Mucosa of descending colon (tissue), 3 donors: ENCODE measurements at regions not wholly inside any gene's neighbourhood (a gene's known extent, or its start where the extent isn't known, plus 50 kb on each side); places are given as distances from the start of the nearest gene placed in this dataset.

ENCODE experiments used
- ATAC-seq: fragments of 200-7000 bp; cut with Tn5 transposase; one replicate; pipeline ENCODE4 v1.9.1; 2020; ENCODE audit warnings: mild to moderate bottlenecking, moderate library complexity
- DNase-seq, 3 donors: peaks; one replicate each; pipeline ENCODE4 v3.0.0-alpha.2; 2020
- H3K36me3 ChIP-seq: fragments of 200-600 bp; one replicate; pipeline ENCODE4 v1.8.0; 2021; ENCODE audit warnings: low read depth, mild to moderate bottlenecking
- H3K4me1 ChIP-seq: fragments of 200-600 bp; one replicate; pipeline ENCODE4 v1.8.0; 2021; ENCODE audit warnings: low read depth, mild to moderate bottlenecking
- H3K4me3 ChIP-seq: fragments of 200-600 bp; one replicate; pipeline ENCODE4 v1.8.0; 2021; ENCODE audit warnings: mild to moderate bottlenecking
- H3K9me3 ChIP-seq: fragments of 200-600 bp; one replicate; pipeline ENCODE4 v1.8.0; 2021; ENCODE audit warnings: mild to moderate bottlenecking
- CTCF ChIP-seq: fragments of 200-600 bp; IDR thresholded peaks from one replicate; pipeline ENCODE4 v1.8.0; 2022; ENCODE audit warnings: antibody characterized with exemption, mild to moderate bottlenecking
- intact Hi-C, 2 donors: fragments of 100-400 bp; cut with DNase I in 1 of 2; cut with micrococcal nuclease in 1 of 2; formaldehyde crosslinking; loops; one replicate each; pipeline versions ENCODE4 v1.11.0 to v1.11.1; 2022; cut with DNase I, micrococcal nuclease
- donor health status: DM: no; HTN: no; CAD: no; lungs with moderate emphysema.
- donor health status: DM: no; HTN: no; CAD: no.
- donor health status: DM: no; HTN: yes; CAD: no.

DNA sequence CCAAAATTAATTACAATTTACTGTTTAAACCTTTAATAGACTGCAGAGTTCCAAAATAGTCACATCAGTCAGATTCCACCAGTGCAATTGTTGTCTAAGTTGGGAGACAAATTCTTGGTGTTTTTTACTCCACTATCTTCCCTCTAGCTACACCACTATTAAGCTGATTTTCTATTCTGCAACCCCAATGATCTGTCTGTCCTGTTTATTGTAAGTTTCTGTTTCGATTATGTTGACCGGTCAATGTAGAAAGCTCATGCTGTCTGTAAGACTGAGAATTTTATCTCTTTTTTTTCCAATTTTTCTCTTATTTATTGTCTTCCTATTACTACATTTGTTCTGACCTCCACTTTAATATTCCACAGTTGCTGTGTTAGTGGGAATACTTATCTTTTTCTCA is 557.5 kb downstream of the SH2D4B start:
- Histone ChIP-seq H3K9me3 (no peaks in the 10 kb centered on the region), H3K36me3 (no peaks in the 10 kb centered on the region), H3K4me3 (no peak overlapping the region), H3K4me1 (no peaks in the 10 kb centered on the region)
- intact Hi-C loops, result no loop called here
- no peak for TF ChIP-seq CTCF
- DNase-seq (no peak), ATAC-seq (no peak)

GRCh38 chr10:81096558-81096957 is 558.9 kb downstream of the SH2D4B start:
- no peak for TF ChIP-seq CTCF
- Histone ChIP-seq H3K36me3 (no peaks in the 10 kb centered on the region), H3K9me3 (no peaks in the 10 kb centered on the region), H3K4me1 (no peaks in the 10 kb centered on the region), H3K4me3 (no peak overlapping the region)
- intact Hi-C loops, result no loop called here
- no peak for DNase-seq
- no peak for ATAC-seq

DNA sequence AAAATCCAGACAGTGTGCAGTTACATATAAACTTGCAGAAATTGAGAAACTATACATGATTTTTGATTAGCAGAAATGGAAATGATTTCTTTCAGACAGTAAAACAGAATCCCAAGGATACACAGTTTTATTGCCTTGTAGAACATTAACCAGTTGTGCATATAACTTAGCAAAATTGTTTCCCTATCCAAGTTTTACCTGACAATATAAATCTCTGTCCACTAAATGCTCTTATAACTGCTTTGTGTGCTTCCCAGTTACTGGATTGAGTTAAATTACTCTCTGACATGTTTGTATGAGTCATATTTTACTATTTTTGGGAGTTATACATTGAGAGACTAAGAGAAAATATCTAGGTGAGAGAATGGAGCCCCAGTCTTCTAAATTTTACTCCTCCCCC is 563.4 kb downstream of the SH2D4B start:
- Histone ChIP-seq H3K4me3 (no peak overlapping the region), H3K4me1 (no peaks in the 10 kb centered on the region), H3K9me3 (no peaks in the 10 kb centered on the region), H3K36me3 (no peaks in the 10 kb centered on the region)
- ATAC-seq, result peak; percentile 78
- no peak for DNase-seq
- no peak for TF ChIP-seq CTCF
- intact Hi-C loops, result no loop called here

DNA sequence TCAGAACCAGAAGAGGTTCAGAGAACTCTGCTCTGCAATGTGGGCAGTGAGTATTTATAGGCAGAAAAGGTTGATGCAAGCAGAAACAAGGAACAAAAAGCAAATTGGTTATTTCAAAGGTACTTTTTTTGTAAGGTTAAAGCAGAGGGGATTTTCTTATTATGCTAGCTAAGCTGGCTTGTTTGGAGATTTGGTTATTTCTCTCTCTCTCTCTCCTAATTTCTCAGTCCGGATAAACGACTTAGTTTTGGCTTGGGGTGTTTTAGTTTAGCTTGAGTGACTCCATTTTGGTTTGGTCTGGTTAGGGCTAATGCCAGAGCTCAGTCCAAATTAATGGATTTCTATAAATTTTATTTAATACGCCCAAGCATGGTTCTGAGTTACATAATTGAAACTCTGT is 566.8 kb downstream of the SH2D4B start:
- ATAC-seq, result no peak
- Histone ChIP-seq H3K9me3 (no peaks in the 10 kb centered on the region), H3K36me3 (no peaks in the 10 kb centered on the region), H3K4me1 (no peaks in the 10 kb centered on the region), H3K4me3 (no peak overlapping the region)
- TF ChIP-seq CTCF, result no peak
- no peak for DNase-seq
- intact Hi-C loops, result no loop called here

DNA sequence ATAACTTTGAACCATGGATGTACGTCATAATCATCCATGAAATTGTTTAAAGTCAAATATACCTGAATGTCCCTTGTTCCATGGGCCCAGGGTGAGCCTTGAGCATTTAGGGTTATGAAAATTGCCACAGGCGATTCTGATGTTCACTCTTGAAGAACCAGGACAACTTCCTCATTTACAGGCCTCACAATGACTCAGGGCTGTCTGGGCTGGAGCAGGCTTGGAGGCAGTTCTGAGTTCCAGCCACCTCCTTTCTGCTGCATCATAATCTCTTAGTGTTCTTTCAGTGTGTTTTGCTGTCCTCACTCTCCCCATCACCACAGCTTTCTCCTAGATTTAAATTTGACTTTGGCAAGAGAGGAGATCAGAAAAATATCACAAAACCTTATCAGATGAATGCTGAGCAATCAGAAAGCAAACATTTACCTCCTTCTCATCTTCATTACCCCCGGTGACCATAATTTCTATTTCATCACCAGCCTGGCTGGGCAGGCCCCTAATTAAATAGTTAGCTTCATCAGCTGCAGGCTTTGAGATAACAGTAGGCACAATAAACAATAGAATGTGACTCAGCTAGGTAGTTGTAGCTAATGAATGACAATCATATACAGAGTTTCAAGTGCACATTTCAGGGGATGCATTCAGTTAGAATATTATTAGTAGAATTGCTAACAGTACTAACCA is 571.0 kb downstream of the SH2D4B start:
- Histone ChIP-seq H3K9me3 (no peaks in the 10 kb centered on the region), H3K4me1 (no peaks in the 10 kb centered on the region), H3K36me3 (no peaks in the 10 kb centered on the region), H3K4me3 (no peak overlapping the region)
- DNase-seq (peak in 1 of 3 donors; percentile 11), ATAC-seq (peak; percentile 63)
- no peak for TF ChIP-seq CTCF
- intact Hi-C loops, result no loop called here
